Mucosa of gallbladder (tissue), 1 donor: ENCODE measurements at regions not wholly inside any gene's neighbourhood (a gene's known extent, or its start where the extent isn't known, plus 50 kb on each side); places are given as distances from the start of the nearest gene placed in this dataset.
"Not testable (repeated sequence)": the region's sequence is repeated elsewhere in the genome, so short reads cannot be mapped to it uniquely, and the experiment has no call there.

ENCODE experiments used
- DNase-seq: peaks from one replicate; pipeline ENCODE4 v3.0.0-alpha.2; 2020; ENCODE audit warnings: low spot score
- donor health status: DM: no; HTN: no; CAD: no.

DNA sequence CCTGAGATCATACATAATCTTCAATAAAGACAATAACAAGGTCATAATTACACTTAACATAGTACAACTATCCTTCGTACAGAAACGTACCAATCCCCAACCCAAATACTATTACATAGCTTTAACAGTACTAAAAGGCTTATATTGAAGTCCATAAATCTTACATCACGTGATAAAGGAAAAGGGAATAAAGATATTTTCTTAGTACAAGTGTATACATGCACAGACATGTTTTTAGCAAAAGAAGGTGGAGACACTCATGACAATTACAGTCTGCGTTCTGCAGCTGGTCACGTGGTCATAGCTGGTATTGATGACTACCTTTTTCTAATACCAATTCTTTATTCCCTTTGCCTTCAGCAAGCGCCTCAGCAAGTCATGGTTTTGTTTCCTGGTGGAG is 464.5 kb upstream of the SLITRK5 start:
- no peak for DNase-seq

GRCh38 chr13:87207280-87208003 is 463.7 kb upstream of the SLITRK5 start:
- DNase-seq: no peak

DNA sequence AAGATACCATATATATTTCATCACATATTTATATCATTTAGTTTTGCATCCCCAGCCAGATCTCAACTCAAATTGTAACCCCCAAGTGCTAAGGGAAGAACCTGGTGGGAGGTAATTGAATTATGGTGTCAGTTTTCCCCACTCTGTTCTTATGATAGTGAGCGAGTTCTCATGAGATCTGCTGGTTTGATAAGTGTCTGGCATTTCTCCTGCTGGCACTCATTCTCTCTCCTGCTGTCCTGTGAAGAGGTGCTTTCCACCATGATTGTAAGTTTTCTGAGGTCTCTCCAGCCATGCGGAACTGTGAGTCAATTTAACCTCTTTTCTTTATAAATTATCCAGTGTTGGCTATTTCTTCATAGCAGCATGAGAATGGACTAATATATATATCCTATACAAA is 462.5 kb upstream of the SLITRK5 start:
- DNase-seq: no peak

- no peak for DNase-seq
Observed at GRCh38 chr13:87234981-87235380, 436.2 kb upstream of the SLITRK5 start.

DNA sequence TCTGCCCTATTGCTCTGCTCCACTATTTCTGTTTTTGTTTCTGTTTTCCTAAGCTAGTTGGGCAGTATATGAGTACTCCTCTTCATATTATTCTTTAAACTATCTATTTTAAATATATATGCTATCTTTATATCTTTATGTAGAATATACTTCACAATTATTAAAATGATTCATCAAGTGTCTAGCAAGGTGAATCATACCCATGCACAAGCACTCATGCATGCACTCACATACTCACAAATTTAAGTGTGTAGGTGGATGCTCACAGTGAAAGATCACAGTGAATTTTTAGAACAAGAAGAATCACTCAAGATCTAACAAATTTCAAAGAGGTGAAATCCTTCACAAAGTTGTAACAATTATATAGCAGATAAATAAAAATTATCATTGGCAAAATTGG is 435.6 kb upstream of the SLITRK5 start:
- no peak for DNase-seq

- DNase-seq: no peak
Observed at GRCh38 chr13:87244256-87244890, 426.8 kb upstream of the SLITRK5 start.

DNA sequence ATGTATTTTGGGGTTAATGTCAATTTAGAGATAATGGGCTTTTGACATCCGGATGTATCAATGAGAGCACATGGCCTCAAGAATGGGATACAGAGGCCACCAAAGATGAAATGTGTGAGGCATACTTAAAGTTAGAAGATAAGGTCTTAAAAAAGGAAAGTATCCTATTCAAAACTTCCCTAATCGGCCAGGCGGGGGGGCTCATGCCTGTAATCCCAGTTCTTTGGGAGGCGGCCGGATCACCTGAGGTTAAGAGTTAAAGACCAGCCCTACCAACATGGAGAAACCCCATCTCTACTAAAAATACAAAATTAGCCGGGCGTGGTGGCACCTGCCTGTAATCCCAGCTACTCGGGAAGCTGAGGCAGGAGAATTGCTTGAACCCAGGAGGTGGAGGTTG is 421.3 kb upstream of the SLITRK5 start:
- DNase-seq: not testable (repeated sequence)

DNA sequence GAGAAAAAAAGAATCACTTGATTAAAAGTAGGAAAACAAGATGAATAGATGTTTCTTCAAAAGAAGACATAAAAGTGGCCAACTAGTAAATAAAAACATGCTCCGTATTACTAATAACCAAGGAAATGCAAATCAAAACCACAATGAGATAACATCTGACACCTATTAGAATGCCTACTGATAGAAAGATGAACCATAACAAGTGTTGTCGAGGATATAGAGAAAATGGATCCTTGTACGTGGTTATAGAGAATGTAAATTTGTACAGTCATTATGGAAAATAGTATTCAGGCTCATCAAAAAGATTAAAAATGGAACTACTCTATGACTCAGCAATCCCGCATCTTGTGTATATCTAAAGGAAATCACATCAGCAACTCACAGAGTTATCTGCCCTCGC is 415.8 kb upstream of the SLITRK5 start:
- DNase-seq: no peak

DNA sequence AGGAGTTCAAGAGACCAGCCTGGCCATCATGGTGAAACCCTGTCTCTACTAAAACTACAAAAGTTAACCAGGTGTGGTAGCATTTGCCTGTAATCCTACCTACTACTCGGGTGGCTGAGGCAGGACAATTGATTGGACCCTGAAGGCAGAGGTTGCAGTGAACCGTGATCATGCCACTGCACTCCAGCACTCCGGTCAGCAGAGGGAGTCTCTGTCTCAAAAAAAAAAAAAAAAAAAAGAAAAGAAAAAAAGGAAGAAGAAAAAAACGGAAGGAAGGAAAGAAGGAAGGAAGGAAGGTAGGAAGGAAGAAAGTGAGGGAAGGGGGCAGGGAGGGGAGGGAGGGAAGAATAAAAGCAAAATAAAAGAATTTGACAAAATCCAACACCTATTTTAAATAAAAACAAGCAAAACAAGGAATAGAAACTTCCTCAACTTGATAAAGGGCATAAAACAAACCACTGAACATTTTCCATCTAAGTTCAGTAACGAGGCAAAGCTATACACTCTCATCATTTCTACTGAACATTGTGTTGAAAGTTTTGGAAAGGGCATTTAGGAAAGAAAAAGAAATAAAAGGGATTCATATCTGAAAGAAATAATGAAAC is 411.6 kb upstream of the SLITRK5 start:
- no peak for DNase-seq

DNA sequence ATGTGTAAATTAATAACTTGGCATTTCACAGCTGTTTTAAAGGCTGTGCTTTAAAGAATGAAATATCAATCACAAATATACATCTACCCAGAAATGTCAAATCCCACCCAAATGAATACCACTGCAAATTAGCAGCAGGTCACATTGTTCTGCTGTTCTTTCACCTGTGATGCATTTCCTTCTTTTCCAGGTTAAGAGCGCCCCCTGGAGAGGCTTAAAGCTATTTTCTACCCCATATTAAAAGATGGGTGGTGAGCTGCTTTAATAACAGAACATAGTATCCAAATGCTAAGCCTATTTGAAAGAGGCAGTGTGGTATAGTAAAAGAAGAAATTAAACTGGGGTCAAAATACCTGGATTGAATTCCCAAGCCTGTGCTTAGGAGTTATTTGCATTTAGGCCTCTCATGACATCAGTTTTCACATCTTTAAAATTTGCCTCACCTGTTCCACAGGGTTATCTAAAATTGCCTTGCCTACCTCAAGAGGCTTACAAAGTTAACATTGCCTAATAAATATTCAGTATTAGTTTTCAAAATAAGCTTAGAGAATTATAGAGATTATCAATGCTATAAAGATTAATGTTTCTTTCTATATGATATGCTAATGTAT is 396.9 kb upstream of the SLITRK5 start:
- no peak for DNase-seq

GRCh38 chr13:87280139-87280538 is 391.0 kb upstream of the SLITRK5 start:
- no peak for DNase-seq

GRCh38 chr13:87287721-87288120 is 383.4 kb upstream of the SLITRK5 start:
- DNase-seq: no peak

GRCh38 chr13:87295636-87296035 is 375.5 kb upstream of the SLITRK5 start:
- no peak for DNase-seq

DNA sequence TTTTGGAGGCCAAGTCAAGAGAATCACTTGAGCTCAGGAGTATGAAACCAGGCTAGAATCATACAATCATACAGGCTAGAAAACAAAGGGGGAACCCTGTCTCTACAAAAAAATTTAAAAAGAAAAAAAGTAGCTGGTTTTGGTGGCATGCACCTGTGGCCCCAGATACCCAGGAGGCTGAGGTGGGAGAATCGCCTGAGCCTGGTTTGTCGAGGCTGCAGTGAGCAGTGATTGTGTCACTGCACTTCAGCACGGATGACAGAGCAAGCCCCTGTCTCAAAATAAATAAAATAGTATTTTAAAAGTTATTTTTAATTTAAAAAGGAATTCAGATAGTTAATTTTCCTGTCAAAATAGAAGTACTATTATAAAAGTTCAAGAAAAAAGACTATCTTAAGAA is 369.1 kb upstream of the SLITRK5 start:
- DNase-seq: no peak

DNA sequence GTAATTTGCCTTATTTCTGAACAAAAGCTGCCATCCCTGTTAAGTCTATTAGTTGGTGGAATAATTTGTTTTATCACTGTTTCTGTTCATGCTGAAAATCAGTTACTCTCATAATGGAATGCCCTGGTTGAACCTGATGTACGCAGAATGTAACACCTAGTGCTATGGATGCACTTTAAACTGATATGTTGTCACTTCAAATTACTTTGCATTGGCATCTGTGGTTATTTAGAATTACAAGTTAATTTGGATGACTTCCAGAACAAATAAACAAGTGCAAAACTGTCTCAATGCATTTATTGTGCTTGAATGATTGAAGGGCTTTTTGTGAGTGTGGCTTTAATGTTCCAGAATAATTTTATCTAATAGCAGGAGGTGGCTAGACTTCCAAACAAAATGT is 368.2 kb upstream of the SLITRK5 start:
- DNase-seq: no peak

GRCh38 chr13:87311165-87311564 is 360.0 kb upstream of the SLITRK5 start:
- DNase-seq: no peak

GRCh38 chr13:87314822-87315221 is 356.3 kb upstream of the SLITRK5 start:
- DNase-seq: no peak

- no peak for DNase-seq
Observed at GRCh38 chr13:87322386-87322785, 348.8 kb upstream of the SLITRK5 start.

DNA sequence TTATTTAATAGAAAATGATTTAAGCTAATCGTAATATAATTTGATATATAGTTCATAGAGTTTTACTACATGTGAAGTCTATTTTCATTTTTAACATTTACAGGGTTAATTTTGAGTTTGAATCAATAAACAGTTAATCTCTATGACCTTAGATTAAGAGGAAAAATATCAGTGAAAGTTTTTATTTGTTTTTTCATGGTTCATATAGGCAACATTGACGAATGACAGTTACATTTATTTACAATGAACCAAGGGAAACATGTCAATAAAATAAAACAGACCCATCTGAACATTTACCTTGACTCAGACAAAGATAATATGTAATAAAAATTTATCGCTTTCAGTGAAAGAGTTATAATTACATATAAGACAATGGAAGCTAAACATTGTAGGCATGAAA is 346.6 kb upstream of the SLITRK5 start:
- no peak for DNase-seq

DNA sequence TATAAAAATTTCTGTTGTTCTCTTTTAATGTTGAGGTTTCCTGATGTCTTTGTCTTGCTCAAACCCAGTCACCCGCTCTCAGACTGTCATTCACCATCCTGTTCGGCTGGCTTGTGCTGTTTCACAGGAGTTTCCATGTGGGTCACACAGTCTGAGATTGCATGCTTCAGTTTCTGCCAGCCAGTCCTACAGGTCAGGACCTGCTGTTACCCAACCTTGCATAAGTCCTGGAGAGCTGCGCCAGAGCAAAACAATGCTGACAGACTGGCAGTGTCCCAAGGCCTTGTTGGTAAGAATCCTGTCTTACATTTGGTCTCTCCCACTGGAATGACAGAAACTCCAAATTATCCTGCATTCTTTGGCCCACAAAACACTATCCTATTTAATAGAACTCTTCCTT is 340.0 kb upstream of the SLITRK5 start:
- no peak for DNase-seq

- DNase-seq: no peak
Observed at GRCh38 chr13:87333599-87333998, 337.6 kb upstream of the SLITRK5 start.

- DNase-seq: no peak
Observed at GRCh38 chr13:87334176-87334575, 337.0 kb upstream of the SLITRK5 start.

DNA sequence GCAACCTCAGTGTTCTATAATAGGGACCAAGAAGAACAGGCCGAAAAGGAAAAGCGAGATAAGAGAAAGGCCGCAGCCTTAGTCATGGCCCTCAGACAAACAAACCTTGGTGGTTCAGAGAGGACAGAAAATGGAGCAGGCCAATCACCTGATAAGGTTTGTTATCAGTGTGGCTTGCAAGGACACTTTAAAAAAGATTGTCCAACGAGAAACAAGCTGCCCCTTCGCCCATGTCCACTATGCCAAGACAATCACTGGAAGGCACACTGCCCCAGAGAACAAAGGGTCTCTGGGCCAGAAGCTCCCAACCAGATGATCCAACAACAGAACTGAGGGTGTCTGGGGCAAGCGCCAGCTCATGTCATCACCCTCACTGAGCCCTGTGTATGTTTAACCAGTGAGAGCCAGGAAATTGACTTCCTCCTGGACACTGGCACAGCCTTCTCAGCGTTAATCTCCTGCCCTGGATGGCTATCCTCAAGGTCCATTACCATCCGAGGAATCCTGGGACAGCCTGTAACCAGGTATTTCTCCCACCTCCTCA is 334.8 kb upstream of the SLITRK5 start:
- DNase-seq: not testable (repeated sequence)
